Skin of body (tissue), 1 donor: ENCODE measurements at regions not wholly inside any gene's neighbourhood (a gene's known extent, or its start where the extent isn't known, plus 50 kb on each side); places are given as distances from the start of the nearest gene placed in this dataset.
"Not testable (repeated sequence)": the region's sequence is repeated elsewhere in the genome, so short reads cannot be mapped to it uniquely, and the experiment has no call there.

Experiments used
- DNase-seq: peaks from one replicate; lab custom pipeline; 2025; lab: John Stamatoyannopoulos, UW

- DNase-seq: no peak
Measured at GRCh38 chr20:19893356-19893755, 123.8 kb upstream of the NAA20 start.

GRCh38 chr20:19895761-19896160 lies 121.4 kb upstream of the NAA20 start:
- DNase-seq: no peak

GRCh38 chr20:19897891-19898290 lies 119.3 kb upstream of the NAA20 start:
- no peak for DNase-seq

- DNase-seq: no peak
Measured at GRCh38 chr20:19901226-19901625, 115.9 kb upstream of the NAA20 start.

- no peak for DNase-seq
Measured at GRCh38 chr20:19903168-19903811, 113.9 kb upstream of the NAA20 start.

- no peak for DNase-seq
Measured at GRCh38 chr20:19907326-19908056, 109.7 kb upstream of the NAA20 start.

GRCh38 chr20:19908576-19908975 lies 108.6 kb upstream of the NAA20 start:
- no peak for DNase-seq

GRCh38 chr20:19909725-19910124 lies 107.4 kb upstream of the NAA20 start:
- DNase-seq: no peak

- DNase-seq: no peak
Measured at GRCh38 chr20:19911810-19912382, 105.3 kb upstream of the NAA20 start.

GRCh38 chr20:19913349-19913748 lies 103.8 kb upstream of the NAA20 start:
- no peak for DNase-seq

- no peak for DNase-seq
Measured at GRCh38 chr20:19913927-19914614, 103.1 kb upstream of the NAA20 start.

GRCh38 chr20:19915111-19915798 lies 101.9 kb upstream of the NAA20 start:
- no peak for DNase-seq

- no peak for DNase-seq
Measured at GRCh38 chr20:19916531-19917485, 100.4 kb upstream of the NAA20 start.

GRCh38 chr20:19918965-19919329 lies 98.2 kb upstream of the NAA20 start:
- DNase-seq: peak; percentile 54

GRCh38 chr20:19920381-19921138 lies 96.6 kb upstream of the NAA20 start:
- DNase-seq: no peak

- DNase-seq: no peak
Measured at GRCh38 chr20:19921284-19921793, 95.8 kb upstream of the NAA20 start.

- not testable (repeated sequence) for DNase-seq
Measured at GRCh38 chr20:19921829-19922228, 95.3 kb upstream of the NAA20 start.

- no peak for DNase-seq
Measured at GRCh38 chr20:19922716-19923115, 94.4 kb upstream of the NAA20 start.

- DNase-seq: no peak
Measured at GRCh38 chr20:19923762-19924161, 93.4 kb upstream of the NAA20 start.

GRCh38 chr20:19924255-19924654 lies 92.9 kb upstream of the NAA20 start:
- DNase-seq: no peak
